GM19397 (cell line): ENCODE measurements at regions not wholly inside any gene's neighbourhood (a gene's known extent, or its start where the extent isn't known, plus 50 kb on each side); places are given as distances from the start of the nearest gene placed in this dataset.
"Not testable (repeated sequence)": the region's sequence is repeated elsewhere in the genome, so short reads cannot be mapped to it uniquely, and the experiment has no call there.

ENCODE experiments used
- ATAC-seq: cut with Tn5 transposase; IDR thresholded peaks from one replicate; pipeline ENCODE4 v1.9.1; 2021; ENCODE audit warnings: mild to moderate bottlenecking, moderate library complexity; ENCODE audit not compliant: unreplicated experiment

DNA sequence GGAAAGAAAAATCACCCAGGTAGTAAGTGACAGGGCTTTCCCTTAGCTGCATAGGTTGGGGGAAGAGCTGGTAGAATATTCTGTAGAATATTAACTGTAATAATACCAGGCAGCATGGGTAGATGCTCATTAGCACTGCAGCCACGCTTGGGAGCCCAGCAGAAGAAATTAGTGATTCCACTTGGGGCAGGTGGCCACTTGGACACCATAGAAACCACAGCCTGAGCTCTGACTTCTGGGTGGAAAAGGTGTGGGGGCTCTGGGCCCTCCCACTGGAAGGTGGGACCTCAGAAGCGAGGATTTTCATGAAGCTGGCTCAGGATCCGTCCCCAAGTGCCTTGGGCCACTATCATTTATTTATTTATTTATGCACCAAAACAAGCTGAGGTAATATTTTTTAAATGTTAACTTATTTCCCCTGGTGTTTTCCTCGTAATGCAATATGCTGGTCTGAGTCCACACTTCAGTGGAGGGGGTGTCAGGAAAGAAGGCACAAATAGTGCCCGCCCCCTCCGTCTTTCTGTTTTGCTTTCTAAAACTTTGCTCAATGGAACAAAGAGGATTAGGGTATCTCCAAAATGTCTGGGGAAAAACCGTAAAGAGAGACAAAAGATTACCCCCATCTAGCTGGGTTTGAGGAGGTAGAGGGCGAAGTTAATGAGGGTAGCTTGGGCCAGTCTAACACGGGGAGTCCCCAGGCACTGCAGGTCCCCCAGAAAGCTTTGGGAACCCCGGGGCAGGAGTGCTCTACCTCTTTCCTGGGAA, 75.2 kb upstream of the GADD45A start:
- peak; percentile 44 for ATAC-seq

DNA sequence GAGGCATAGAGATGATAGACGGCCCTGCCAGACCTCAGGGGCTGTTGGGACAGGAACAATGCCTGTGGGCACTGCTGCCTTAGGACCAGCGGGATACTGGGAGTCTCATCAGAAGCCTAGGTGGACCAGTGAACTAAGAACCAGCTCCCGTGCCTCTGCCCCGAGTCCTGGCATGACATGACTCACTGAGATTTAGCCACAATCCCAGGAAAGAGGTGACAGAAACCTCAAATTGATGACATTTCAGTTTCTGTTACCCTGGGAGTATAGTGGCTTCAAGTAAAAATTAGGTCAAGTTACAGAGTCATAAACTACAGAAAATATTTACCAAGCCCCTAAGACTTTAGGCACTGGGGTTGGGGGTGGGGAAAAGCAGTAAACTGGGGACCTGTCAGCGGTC, 74.6 kb upstream of the GADD45A start:
- ATAC-seq, result peak; percentile 4

DNA sequence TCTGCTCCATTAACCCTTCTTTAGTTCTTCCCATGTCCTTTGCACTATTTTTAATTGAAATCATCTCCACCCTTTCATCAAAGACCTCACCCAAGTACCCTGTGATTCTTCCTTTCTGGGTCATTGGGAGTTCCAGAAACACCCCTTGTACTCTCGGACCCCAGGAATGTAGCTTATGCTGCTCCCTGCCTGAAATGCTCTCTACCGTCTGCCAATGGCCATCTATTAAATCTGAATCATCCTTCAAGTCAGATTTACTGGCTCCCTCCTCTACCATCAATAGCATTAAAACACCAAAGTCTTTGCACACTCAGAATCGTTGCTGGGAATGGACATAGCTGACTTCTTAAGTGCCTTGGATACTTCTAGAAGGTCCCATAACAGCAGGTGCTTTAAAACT, 73.2 kb upstream of the GADD45A start:
- ATAC-seq, result no peak

DNA sequence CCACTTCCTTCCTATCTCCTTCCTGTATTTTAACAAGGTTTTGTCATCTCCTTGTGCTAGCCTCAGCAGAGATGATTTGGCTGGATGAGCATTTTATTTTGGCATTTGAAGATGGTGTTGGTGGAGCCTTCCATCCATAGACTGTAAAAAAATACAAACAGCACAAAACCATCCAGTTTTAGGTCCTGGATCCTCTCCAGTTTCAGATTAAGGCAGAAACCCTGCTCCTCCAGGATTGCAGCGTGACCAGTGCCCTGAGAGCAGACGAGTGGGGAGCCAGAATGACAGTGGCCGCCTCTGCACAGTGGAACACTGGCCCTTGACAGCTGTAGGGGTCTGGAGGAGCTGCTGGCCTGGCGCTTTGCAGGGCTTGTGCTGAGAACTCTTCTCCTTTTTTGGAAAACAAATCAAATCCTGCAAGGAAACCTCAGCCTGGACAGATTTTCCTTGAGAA, 72.2 kb upstream of the GADD45A start:
- ATAC-seq, result no peak

DNA sequence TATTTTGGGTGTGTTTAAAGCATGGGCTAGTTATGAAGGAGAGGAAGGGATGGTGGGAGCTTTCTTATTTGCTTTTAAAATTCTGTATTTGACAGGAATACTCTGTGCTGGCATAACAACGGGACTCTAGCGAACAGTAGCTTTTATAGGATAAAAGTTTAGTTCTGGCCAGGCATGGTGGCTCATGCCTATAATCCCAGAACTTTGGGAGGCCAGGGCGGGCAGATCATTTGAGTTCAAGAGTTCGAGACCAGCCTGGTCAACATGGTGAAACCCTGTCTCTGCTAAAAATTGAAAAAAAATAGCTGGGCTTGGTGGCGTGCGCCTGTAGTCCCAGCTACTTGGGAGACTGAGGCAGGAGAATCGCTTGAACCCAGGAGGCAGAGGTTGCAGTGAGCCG, 71.5 kb upstream of the GADD45A start:
- not testable (repeated sequence) for ATAC-seq

DNA sequence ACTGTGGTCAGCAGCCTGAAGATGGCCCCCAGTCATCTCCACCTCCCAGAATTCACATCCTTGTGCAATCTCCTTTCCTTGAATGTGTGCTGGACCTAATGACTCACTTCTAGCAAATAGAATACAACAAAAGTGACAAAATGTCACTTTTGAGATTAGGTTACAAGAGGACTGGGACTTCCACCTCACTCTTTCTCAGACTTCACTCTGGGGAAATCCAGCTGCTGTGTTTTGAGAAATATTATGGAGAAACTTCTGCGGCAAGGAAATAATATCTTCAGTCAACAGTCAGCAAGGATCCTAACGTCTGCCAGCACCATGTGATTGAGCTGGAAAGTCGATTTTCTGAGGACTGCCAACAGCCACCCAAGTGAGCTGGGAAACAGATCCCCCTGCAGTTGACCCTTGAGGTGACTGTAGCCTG, 70.5 kb upstream of the GADD45A start:
- ATAC-seq, result no peak

DNA sequence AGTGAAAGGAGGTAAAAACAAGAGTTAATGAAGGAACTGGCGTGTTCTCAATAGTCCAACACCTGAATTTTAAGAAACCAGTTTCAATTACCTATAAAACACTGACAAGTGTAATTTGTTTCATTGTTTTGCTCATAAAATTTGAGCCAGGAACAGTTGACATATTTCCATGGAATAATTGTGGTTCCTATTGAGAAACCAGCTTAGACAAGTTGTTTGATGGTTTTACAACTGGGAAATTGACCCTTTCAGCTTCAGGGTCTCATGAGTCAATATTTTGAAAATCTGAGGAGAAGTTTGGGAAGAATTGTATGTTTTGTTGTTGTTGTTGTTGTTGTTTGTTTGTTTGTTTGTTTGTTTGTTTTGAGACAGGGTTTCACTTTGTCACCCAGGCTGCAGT, 69.1 kb upstream of the GADD45A start:
- ATAC-seq, result no peak

DNA sequence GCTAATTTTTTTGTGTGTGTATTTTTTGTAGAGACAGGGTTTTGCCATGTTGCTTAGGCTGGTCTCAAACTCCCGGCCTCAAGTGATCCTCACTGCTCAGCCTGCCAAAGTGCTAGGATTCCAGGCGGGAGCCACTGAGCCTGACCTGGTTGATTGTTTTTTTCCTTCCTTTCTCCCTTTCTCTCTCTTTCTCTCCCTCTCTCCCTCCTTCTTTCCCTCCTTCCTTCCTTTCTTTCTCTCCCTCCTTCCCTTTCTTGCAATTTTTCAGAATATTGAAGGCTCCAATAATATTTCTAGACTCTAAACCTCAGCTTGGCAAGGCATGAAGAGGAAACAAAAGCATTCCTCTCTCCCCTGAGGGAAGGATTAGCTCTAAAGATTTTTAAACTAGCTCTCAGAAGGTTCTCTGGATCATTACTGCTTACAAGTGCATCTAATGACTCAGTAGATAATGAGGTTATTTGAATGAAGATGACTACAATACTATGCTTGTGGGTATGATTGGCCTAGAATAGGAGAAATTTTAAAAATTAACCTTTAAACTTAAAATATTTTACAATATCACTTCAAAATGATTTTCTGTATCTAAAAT, 68.5 kb upstream of the GADD45A start:
- no peak for ATAC-seq

DNA sequence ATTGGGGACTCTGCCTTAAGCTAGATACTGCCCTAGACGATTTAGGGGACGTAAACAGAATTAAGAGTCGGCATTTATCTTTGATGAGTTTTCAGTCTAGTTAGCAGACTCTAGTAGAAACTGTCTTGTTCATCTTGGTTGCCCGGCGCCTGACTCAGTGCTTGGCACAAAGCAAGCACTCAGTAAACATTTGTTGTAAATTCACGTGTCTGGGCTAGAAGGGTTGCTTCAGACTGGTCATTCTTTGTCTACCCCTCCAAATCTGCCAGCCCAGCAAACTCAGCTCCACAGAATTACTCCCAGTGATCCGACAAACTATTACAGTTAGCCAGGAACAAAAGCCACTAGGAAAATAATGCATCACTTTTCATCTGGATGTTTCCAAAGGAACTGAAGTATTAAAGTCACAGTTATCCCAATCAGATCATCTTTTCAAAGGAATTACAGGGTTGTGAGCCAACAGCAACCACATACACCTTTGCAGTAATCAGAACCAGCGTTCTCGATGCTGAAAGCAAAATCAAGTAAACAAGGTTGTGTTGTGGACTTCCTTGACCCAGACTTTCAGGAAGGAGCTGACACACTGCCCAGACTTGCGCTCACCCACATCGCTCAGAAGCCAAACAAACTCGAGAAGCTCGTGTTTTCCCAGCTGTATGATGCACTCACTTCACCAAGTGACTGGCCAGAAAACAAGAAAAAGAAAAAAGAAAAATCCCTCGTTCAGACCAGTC, 66.5 kb upstream of the GADD45A start:
- ATAC-seq, result no peak

DNA sequence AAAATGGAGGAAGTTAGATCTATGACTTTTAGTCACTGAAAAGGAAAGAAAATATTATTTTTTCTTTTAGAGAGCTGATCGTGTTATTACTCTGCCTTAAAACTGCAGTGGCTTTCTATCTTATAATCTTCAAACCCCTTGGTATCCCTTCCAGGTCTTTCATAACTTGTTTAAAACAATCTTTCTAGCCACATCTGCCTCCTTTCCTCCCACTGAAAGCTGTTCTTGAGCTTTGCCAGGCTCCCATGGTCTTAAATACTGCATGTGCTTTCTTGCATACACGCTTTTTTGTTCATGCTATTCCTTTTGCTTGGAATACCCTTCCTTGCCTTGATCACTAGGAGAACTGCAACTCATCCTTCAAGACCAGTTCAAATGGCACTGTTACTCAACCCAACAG, 65.9 kb upstream of the GADD45A start:
- no peak for ATAC-seq

DNA sequence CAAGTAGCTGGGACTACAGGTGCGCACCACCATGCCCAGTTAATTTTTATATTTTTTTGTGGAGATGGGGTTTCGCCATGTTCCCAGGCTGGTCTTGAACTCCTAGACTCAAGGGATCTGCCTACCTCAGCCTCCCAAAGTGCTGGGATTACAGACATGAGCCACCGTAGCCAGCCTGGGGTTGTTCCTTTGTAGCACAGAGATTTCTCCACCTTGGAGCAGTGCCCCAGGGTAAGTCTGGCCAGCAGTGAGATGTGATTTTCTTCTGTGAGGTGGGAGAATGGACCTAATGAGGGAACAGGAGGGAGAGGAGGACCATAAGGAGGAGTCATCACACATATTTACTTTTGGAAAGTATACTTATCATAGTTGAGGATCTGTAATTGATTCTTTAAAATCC, 61.1 kb upstream of the GADD45A start:
- ATAC-seq, result no peak

DNA sequence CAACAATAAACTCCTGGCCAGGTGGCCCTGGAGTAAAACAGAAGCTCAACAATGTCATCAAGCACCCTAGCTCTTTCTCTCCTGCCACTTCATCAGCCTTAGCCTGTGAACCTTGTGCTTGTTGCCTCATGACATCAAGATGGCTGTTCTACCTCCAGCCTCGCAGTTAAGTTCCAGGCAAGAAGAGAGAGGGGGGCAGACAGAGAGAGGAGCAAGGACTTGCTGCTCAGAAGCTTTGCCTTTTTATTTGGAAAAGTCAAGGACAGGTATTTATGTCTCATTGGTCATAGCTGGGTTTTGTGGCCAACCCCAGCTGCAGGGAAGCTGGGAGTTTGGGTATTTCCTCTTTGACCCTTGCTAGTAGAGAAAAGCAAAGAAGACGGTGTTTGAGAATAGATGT, 60.3 kb upstream of the GADD45A start:
- no peak for ATAC-seq

DNA sequence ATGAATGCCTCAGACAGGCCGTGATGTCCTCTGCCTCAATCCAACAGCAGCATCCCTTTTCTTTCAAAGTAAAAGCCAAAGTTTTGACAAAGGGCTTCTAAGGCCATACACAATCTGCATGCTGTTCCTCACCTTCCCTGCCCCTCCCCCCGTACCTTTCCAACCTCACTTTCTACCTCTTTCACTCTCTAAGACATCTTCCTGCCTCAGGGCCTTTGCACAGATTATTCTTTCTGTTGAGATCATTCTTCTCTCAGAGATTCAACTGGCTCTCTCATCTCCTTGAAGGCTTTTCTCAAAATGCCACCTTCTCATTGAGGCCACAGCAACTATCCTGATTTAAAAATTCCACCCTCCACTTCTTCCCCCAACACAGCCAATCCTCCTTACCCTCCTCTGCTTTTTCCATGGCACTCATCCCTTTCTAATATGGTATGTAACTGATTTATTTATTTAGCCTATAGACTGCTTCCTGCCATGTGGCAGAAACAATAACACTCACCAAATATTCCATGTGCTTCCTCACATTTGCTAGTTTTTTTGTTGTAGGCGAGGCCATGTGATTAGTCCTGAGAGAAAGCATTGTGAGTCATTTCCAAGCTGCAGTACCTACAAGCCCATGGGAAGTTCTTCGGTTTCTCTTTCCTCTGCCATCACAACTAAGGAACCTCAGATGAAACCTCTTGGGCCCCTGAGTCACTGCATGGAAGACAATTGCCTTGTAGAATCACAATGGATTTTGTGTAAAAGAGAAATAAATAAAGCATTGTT, 58.7 kb upstream of the GADD45A start:
- ATAC-seq, result no peak

DNA sequence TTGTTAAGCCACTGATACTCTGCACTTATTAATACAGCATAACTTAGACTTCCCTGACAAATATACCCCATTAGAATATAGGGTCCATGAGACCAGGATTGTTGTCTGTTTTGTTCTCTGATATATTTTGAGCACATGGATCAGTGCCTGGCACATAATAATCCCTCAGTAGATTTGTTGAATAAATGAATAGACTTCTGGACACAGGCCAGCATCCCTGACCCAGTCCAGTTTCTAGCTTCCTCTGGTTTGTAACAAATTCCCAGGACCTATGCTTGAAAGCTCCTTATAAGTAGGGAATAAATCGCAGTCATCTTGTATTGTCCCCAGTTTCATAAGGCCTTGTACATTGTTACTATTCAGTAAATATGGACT, 58.2 kb upstream of the GADD45A start:
- no peak for ATAC-seq

DNA sequence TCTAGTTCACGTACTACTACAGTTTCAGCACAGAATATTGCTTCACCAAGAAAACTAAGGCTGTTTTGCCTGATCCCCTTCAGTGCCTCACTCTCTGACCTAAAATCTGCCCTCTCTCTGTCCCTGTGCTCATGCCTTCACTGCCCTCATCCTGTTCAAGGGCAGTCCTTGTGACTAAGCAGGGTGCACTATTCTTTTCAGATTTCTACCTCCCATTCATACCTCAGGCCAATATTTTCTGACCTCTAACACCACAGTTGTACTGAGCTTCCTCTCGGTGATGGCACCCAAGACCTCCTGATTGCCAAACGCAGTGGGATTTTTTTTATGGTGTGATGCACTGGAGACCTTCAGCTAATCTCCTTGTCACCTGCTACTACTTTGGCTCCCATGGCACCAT, 57.7 kb upstream of the GADD45A start:
- ATAC-seq, result no peak

DNA sequence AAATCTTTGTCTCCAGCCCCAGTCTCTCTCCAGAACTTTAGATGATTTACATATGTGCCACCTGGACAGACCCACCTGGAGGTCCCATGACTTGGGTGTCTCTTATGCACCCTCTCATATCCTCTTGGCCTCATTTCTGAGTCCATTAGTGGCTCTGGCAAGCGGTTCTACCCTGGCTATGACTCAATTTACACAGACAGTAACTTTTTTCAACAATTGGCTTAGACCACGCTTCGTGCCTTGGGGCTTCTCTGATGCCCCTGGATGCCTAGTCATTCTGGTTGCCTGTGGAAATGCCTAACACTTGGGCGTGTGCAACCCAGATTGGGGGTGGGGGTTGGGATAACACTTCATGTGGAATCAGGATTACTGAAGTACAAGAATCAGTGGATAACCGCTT, 57.1 kb upstream of the GADD45A start:
- no peak for ATAC-seq

DNA sequence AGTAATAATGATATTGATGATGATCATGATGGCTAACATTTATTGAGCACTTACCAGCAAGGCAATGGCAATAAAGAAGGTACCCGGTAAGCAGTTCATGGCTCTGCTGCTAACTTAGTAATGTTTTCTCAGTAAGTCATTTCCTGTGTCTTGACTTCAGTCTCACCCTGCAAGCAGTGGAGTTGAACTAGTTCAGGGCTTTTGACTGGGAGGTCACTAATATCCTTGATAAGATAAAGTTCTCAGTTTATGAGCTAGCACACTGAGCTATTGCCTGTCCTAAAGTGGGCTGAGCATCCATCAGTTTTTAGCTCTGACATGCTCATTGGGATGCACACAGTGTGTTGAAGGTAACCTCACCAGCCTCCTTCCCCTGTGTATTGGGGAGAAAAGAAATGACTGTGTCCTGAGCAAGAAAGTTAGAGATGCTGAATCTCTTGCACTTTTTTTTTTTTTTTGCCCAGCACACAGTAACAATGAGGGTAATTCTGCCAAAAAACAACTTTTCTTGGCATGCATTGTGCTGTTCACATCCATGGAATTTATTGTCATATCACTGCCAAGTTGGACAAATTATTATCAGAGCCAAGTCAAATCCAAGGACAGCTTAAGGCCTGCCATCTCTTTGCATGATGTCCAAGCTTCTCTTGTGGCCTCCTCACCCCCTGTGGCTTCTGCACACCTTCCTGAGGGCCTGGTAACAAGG, 55.5 kb upstream of the GADD45A start:
- ATAC-seq, result no peak

DNA sequence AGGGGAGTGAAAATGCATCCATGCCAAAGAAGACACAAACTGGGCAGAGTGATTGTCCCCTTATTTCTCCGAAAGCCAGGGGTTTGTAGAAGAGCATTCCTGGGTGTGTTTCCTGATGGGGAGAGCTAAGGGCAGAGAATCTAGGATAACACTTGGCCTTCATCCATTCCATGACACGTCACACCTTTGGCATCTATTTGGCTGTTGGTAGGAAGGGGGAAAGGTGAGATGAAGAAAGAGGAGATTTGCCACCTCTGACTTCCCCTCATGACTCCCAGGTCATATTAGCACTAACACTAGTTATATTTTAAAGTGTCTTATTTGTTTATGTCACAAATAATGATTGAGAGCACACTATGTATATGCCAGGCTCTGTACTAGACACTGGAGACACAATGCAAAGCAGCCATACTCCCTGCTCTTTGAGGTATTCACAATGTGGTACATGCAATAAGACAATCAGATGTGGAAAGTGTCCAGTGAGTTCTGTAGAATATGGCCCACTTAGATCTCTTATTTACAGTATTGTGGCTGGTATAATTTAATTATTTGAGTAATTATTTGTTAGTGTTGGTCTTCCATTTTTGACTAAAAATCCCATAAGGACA, 54.5 kb upstream of the GADD45A start:
- no peak for ATAC-seq

DNA sequence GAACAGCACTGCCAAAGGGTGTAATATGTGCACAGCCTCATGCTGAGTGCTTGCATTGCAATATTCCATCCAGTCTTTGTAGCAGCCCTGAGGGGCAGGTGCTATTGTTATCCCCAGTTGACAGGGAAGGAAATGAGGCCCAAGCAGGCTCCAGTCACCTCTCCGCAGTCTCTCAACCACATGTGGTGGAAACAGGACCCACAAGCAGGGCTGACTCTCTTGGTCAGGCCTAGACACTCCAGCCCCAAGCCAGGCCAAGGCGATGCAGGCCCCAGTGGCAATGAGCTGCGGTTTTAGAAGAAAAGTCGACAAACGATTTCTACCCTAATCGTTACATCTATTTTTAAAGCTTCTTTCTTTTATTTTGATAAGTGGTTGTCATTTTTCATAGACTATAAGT, 52.6 kb upstream of the GADD45A start:
- ATAC-seq, result no peak
